ENCODE measurements at regions not wholly inside any gene's neighbourhood (a gene's known extent, or its start where the extent isn't known, plus 50 kb on each side); places are given as distances from the start of the nearest gene placed in this dataset.

DNA sequence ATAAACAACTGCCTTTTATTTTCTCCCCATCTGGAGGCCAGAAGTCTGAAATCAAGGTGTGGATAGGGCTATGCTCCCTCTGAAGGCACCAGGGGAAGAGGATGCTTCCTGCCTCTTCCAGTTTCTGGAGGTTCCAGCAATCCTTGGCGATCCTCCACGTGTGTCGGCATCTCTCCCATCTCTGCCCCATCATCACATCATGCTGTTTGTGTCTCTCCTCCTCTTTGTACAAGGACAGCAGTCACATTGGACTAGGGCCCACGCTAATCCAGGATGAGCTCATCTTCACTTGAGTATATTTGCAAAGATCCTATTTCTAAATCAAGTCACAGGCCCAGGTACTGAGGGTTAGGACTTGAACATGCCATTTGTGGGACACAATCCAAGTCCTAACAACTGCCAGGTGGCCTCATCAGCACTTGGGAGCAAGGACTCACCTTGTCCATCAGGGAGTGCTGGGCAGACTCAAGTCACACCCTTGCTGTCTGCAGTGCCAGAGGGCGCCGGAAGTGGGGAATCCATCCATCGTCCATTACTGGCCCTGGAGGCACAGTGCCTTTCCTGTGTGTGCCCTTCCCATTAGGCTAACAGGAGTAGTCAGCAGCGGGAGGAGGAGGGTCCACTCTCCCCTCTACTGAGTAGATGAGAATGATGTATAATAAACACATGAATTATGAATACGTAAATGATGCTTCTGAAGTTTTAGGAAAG, 185.4 kb upstream of the AJAP1 start:
- TF ChIP-seq, protein P1, sequence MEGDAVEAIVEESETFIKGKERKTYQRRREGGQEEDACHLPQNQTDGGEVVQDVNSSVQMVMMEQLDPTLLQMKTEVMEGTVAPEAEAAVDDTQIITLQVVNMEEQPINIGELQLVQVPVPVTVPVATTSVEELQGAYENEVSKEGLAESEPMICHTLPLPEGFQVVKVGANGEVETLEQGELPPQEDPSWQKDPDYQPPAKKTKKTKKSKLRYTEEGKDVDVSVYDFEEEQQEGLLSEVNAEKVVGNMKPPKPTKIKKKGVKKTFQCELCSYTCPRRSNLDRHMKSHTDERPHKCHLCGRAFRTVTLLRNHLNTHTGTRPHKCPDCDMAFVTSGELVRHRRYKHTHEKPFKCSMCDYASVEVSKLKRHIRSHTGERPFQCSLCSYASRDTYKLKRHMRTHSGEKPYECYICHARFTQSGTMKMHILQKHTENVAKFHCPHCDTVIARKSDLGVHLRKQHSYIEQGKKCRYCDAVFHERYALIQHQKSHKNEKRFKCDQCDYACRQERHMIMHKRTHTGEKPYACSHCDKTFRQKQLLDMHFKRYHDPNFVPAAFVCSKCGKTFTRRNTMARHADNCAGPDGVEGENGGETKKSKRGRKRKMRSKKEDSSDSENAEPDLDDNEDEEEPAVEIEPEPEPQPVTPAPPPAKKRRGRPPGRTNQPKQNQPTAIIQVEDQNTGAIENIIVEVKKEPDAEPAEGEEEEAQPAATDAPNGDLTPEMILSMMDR (IDR thresholded peaks at IDR 0.05; ENCODE audit: borderline replicate concordance, extremely low read depth, low read length, poor library complexity, severe bottlenecking), result no peak
- no peak for TF ChIP-seq EZH2 (IDR thresholded peaks at IDR 0.05; ENCODE audit: borderline replicate concordance, low read depth, low read length, severe bottlenecking)

Measured in DND-41 (cell line).